ENCODE measurements at regions not wholly inside any gene's neighbourhood (a gene's known extent, or its start where the extent isn't known, plus 50 kb on each side); places are given as distances from the start of the nearest gene placed in this dataset.
"Not testable (repeated sequence)": the region's sequence is repeated elsewhere in the genome, so short reads cannot be mapped to it uniquely, and the experiment has no call there.

- no peak for DNase-seq
Measured at GRCh38 chr1:244325056-244325758, 126.5 kb downstream of the ADSS2 start.

- DNase-seq, result no peak
Measured at GRCh38 chr1:244326757-244327156, 125.0 kb downstream of the ADSS2 start.

- no peak for DNase-seq
Measured at GRCh38 chr1:244327533-244327932, 124.2 kb downstream of the ADSS2 start.

GRCh38 chr1:244328476-244328875, 123.2 kb downstream of the ADSS2 start:
- no peak for DNase-seq

- DNase-seq, result no peak
Measured at GRCh38 chr1:244329591-244330317, 122.0 kb downstream of the ADSS2 start.

DNA sequence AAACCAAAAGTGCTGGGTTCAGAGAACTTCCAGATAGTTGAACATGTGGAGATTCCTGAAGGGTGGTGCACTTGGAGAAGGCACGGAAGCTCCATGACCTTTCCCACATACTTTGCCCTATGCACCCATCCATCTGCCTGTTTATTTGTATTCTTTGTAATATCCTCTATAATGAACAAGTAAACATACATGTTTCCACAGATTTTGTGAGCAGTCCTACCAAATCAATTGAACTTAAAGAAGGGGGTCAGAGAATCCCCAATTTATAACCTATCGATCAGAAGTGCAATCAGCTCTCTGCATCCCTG, 121.4 kb downstream of the ADSS2 start:
- no peak for DNase-seq

- DNase-seq, result not testable (repeated sequence)
Measured at GRCh38 chr1:244332761-244333160, 118.9 kb downstream of the ADSS2 start.

DNA sequence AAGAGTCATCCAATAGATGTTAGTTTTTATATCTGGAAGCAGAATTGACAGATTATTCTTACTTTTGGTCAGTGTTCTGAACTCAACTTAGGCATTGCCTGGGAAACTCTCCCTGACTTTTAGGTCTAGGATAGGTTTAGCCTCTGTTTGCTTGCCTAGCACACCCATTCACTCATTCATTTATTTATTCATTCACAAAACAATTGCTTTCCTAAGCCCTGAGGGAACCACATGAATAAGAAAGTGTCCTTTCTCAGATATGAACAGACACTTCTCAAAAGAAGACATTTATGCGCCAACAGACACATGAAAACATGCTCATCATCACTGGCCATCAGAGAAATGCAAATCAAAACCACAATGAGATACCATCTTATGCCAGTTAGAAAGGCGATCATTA, 117.4 kb downstream of the ADSS2 start:
- not testable (repeated sequence) for DNase-seq

GRCh38 chr1:244334842-244335241, 116.9 kb downstream of the ADSS2 start:
- not testable (repeated sequence) for DNase-seq

DNA sequence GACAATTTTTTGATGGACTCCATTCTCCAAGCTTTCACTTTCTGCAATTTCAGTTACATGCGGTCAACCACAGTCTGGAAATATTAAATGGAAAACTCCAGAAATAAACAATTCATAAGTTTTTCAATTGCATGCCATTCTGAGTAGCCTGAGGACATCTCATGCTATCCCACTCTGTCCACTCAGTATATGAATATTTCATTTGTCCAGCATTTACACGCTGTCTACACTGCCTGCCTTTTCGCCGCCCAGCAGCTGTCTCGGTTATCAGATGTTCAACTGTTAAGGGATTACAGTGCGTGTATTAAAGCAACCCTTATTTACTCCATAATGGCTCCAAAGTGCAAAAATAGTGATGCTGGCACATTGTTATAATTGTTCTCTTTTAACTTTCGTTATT, 116.3 kb downstream of the ADSS2 start:
- no peak for DNase-seq

DNA sequence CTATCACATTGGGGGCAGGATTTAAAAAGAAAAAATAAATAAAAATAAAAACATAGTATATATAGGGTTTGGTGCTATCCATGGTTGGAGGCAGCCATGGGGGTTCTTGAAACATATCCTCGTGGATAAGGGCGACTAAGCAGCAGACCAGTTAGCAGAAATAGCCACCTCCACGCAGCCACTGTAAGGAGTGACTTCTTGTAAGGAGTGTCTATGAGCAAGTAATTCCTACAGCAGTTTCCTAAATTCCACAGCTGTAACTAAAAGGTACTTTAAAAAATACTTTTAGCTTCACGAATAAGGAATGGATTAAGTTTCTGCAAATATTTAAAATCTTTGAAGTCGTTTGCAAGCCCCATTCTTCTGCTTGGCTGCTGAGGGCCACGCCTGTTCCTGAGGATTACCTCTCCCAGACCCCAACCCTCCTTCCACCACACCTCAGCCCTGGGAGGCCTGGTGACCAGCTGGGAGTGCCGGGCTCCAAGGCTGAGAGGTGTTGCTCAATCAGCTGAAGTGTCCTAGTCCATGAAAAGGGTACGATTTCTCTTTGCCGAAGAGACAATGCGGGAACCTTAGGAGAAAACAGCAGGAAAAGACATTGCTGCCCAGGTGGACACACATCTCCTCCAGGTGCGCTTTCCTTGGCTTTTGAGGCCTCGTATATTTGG, 115.3 kb downstream of the ADSS2 start:
- no peak for DNase-seq

GRCh38 chr1:244337839-244338238, 113.9 kb downstream of the ADSS2 start:
- DNase-seq, result no peak

DNA sequence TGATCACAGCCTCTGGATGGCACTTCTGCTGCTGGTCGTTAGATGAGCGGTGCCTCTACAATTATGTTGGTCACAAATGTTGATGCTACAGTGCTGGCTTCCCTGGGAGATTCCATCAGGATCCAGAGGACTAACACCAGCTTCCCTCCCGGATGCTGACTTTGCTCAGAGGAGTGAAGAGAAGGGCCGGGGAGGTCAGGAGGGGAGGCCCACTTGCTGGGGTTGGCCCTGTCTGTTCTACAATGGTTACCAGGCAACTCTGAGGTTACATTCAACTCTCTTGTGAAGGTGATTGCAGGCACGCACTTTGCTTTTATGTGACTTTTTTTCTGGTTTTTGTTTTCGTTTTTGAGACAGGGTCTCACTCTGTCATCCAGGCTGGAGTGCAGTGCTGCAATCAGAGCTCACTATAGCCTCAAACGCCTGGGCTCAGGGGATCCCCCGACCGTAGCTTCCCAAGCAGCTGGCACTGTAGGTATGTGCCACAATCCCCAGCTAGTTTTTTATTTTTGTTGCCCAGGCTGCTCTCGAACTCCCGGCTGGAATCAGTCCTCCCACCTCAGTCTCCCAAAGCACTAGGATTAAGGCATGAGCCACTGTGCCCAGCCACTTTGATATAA, 112.5 kb downstream of the ADSS2 start:
- no peak for DNase-seq

- DNase-seq, result no peak
Measured at GRCh38 chr1:244339776-244340175, 111.9 kb downstream of the ADSS2 start.

DNA sequence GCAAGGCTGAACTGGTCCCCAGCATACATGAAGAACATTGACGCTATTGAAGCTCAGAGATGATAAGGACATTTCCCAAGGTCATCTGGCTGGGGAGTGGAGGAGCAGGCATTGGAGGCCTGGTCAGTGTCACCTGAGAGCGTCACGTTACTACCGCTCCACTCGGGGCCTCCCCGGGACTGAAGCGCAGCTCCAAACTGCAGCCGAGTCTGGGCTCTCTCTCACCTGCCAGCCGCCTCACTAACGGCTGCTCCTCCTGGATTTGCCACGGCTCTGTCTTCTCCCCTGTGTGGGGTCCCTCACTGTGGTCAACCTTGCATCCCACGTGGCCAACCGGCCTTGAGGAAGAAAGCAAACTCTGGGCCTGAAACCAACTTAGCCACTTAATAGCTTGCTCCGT, 111.3 kb downstream of the ADSS2 start:
- no peak for DNase-seq

DNA sequence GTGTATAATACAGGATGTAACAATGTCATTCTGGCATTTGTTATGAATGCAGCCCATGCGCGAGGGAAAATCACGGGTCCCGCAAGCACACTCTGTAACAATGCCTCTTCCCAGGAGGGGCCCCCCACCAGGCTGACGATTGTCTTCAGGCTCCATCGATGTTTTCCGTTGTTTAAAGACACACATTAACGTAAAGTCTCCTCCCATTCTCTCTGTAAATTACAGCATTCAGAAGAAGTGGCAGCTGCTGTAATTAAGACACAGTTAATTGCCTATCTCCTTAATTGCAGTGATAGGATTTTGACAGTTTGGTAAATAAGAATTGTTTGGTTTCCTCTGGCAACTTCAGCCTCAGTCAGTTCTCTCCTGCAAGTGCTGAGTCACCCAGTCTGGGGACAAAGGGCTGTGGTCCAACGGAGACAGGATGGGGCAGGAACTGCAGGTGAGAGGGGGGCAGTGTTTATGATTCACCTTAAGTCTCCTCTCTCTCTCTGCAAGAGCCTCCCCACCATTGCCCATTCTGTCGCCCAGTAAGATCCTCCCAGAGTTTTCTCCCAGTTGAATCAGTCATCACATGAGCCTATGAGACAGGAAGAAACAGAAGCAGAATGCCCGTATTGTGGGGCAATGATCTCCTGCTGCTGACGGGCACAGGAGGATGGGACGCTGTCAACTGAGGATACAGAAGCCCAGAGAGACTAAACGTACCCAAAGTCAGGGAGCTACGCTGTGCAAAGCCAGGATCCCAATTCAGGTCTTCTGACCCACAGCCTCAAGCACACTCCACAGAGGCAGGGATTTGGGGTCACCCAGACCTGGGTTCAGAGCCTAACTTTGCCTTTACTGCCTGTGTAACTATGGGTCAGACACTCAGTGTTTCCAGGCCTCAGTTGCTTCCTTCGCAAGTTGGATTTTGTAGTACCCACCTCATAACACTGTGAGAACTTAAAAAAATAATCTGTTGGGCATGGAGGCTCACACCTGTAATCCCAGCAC, 110.0 kb downstream of the ADSS2 start:
- no peak for DNase-seq

GRCh38 chr1:244344001-244344400, 107.7 kb downstream of the ADSS2 start:
- no peak for DNase-seq

GRCh38 chr1:244346972-244347618, 104.6 kb downstream of the ADSS2 start:
- DNase-seq, result no peak

GRCh38 chr1:244347942-244348341, 103.8 kb downstream of the ADSS2 start:
- no peak for DNase-seq

- DNase-seq, result no peak
Measured at GRCh38 chr1:244349103-244349531, 102.6 kb downstream of the ADSS2 start.

DNA sequence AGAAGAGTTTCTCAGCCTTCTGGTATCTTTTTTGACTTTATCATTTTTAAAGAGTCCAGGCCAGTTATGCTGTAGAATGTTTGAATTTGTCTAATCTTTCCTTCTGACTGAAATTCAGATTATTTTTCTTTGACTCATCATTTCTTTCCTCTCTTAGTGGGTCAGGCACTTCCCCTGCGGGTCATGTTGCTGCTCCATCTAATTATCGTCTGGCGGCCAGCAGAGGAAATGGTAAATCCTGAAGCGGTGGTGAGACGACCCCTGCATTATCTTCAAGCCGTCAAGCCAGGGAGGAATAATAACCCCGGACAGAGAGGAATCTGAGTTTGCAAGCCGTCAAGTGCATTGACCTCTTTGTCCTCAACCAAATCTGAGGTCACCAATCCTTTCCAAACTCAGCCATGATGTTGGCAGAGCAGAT, 102.1 kb downstream of the ADSS2 start:
- DNase-seq, result no peak

GRCh38 chr1:244350027-244350426, 101.7 kb downstream of the ADSS2 start:
- no peak for DNase-seq
